ENCODE measurements at regions not wholly inside any gene's neighbourhood (a gene's known extent, or its start where the extent isn't known, plus 50 kb on each side); places are given as distances from the start of the nearest gene placed in this dataset.

GRCh38 chr21:21661741-21662140 lies 663.5 kb downstream of the NCAM2 start (continued):
- no peak for TF ChIP-seq SP2 (IDR thresholded peaks at IDR 0.05; ENCODE audit: low read length)
- TF ChIP-seq POU5F1 (IDR thresholded peaks at IDR 0.05; ENCODE audit: low read depth, low read length), result no peak
- TF ChIP-seq POLR2AphosphoS5 (IDR thresholded peaks at IDR 0.05; ENCODE audit: low read depth, low read length), result no peak

All from H1 (cell line).